Panc1 (cell line): ENCODE measurements at regions not wholly inside any gene's neighbourhood (a gene's known extent, or its start where the extent isn't known, plus 50 kb on each side); places are given as distances from the start of the nearest gene placed in this dataset.

Source experiments
- TCF7L2 ChIP-seq: IDR thresholded peaks from 2 replicates; pipeline ENCODE4 v1.6.1; 2011; ENCODE audit warnings: mild to moderate bottlenecking, low read depth, low read length, inconsistent platforms
- TF ChIP-seq, protein P1 (sequence below): fragments of 450-650 bp; IDR thresholded peaks from 2 replicates; pipeline ENCODE4 v1.5.1; 2017; ENCODE audit warnings: mild to moderate bottlenecking

DNA sequence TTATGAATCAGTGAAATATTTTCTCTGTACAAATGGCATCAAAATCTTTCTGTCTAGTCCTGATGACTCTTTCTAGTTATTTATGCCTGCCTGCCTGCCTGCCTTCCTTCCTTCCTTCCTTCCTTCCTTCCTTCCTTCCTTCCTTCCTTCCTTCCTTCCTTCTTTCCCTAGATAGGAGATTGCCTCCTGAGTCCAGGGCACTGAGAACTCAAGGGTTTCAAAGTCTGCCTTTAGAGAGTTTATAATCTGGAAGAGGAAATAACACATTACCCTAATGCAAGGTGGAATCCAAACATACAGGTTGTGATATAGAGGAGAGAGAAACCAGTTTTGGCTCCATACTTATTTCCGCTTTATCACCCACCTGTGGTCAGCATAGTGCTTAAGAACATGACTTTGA lies 98.1 kb upstream of the SERPINE2 start:
- TF ChIP-seq, protein P1, sequence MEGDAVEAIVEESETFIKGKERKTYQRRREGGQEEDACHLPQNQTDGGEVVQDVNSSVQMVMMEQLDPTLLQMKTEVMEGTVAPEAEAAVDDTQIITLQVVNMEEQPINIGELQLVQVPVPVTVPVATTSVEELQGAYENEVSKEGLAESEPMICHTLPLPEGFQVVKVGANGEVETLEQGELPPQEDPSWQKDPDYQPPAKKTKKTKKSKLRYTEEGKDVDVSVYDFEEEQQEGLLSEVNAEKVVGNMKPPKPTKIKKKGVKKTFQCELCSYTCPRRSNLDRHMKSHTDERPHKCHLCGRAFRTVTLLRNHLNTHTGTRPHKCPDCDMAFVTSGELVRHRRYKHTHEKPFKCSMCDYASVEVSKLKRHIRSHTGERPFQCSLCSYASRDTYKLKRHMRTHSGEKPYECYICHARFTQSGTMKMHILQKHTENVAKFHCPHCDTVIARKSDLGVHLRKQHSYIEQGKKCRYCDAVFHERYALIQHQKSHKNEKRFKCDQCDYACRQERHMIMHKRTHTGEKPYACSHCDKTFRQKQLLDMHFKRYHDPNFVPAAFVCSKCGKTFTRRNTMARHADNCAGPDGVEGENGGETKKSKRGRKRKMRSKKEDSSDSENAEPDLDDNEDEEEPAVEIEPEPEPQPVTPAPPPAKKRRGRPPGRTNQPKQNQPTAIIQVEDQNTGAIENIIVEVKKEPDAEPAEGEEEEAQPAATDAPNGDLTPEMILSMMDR, result no peak
- no peak for TF ChIP-seq TCF7L2
